Eye (tissue), 1 donor: ENCODE measurements at regions not wholly inside any gene's neighbourhood (a gene's known extent, or its start where the extent isn't known, plus 50 kb on each side); places are given as distances from the start of the nearest gene placed in this dataset.
"Not testable (repeated sequence)": the region's sequence is repeated elsewhere in the genome, so short reads cannot be mapped to it uniquely, and the experiment has no call there.

ENCODE experiments used
- DNase-seq: peaks from one replicate; pipeline ENCODE4 v3.0.0-alpha.2; 2015

DNA sequence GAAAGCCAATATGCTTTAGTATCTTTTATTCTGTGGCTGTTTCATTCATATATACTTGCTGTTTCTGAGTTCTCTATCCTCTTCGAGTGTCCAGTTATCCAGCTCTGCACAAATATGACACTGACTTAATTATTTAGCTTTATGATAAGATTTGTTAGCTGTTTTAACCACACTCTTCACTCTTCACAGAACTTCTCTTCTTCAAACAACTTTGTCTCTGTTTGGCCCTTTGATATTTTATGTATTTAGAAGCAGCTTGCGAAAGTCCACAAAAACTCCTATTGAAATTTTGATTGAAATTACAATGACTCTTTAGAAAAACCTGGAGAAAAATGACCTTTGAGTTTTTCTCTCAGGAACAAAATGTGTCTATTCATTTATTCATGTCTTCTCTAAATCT lies 407.0 kb downstream of the CPS1 start:
- DNase-seq: no peak

- DNase-seq: no peak
Observed at GRCh38 chr2:210964141-210964764, 407.9 kb downstream of the CPS1 start.

GRCh38 chr2:210965472-210965871 lies 409.1 kb downstream of the CPS1 start:
- DNase-seq: no peak

DNA sequence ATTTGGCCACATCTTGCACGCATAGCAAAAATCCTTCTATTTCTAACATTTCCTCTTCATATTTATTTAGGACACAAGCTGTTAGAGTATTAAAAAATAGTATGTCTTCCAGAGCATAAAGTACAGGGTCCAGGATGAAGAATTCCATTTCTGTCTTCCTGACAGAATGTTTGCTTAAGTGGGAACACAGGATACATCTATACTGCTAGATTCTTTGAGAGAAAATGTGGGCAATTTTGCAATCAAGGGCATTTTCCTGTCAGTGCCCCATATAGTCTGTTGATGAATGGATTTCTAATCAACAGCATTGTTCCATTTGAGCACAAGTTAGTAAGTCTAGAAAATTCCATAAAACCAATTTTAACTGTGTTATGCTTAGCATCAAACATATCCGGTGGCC lies 409.9 kb downstream of the CPS1 start:
- no peak for DNase-seq

DNA sequence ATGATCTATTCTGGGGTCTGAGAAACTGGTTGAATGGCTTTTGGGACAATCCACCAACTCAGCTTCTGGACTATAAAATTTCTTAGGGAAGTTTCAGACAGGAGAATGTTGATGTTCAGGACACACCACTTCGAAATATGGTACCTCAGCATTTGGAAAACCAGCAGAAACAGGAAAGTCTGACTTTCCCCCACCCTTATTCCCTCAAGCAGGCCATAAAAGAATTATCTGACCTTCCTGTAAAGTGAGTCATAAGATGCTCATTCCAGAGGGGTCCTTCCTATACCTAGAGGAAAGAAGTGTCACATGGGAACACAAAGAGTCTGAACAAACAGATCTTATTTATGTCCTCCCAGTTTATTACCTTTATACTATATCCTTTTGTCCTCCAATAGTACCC lies 415.0 kb downstream of the CPS1 start:
- DNase-seq: no peak

GRCh38 chr2:210986806-210987205 lies 430.4 kb downstream of the CPS1 start:
- DNase-seq: not testable (repeated sequence)

DNA sequence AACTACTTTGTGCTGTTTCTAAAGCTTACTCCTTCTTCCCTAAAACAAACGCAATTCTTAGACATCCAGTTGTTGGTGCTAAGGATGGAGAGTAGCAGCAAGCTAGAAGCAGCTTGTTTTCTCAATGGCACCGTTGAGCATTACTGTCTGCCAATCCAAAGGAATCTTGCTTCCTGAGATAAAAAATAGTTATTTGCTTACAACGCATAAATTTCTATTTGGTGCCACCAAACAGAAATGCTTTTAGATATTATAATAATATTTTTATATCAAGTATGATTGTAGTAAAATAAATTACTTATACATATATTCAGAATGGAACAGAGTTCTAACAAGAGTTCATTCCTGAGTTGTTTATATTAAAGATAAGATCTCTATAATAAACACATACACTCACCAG lies 434.7 kb downstream of the CPS1 start:
- no peak for DNase-seq

DNA sequence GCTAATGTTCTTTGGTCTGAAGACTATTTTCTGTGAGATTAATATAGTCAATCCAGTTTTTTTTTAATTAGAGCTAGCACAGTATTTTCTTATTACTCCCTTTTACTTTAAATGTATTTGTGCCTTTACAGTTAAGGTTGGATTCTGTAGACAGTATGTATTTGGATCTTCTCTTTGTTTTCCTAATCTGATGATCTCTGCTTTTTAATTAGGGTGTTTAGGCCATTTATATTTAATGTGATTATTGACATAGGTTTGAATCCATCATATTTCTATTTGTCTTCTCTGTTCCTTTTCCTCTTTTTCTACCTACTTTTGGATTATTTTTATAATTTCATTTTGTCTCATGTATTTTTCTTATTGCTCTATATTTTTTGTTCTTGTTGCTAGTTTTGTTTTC lies 437.7 kb downstream of the CPS1 start:
- no peak for DNase-seq

DNA sequence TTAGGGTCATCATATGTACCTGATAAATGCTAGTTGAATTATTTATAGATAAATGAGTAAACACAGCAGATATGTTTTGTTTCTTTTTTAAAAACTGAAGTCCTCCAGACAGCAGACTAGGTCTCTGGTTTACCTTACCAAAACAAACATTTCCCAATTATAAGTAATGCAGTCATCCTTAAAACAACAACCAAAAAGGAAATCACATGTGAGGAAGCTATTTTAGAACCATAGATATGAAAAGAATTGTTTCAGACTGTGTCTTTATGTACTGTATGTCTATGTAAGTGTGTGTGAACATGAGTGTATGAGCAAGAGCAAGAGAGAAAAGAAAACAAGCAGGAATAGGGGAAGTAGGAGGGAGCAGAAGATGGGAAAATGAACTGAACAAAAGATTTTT lies 441.0 kb downstream of the CPS1 start:
- DNase-seq: no peak

- no peak for DNase-seq
Observed at GRCh38 chr2:210998334-210998733, 441.9 kb downstream of the CPS1 start.

DNA sequence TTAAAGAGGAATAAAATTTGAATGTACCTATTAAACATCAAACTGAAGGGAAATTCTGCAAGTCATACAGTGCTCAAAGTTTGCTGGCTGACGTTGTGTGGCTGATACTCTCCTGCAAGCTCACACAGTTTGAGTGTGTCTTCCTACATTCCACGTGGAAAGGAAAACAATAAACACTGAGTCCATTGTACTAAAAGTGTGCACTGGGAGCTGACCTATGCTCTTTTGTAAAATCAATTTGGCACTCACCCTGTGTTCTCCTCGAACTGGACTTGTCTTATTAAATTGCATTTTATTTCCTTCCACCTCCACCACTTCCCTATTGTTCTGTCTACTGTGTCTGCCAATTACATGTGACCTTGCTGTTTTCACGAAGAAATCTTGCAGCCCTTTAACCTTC lies 458.0 kb downstream of the CPS1 start:
- peak; percentile 8 for DNase-seq

DNA sequence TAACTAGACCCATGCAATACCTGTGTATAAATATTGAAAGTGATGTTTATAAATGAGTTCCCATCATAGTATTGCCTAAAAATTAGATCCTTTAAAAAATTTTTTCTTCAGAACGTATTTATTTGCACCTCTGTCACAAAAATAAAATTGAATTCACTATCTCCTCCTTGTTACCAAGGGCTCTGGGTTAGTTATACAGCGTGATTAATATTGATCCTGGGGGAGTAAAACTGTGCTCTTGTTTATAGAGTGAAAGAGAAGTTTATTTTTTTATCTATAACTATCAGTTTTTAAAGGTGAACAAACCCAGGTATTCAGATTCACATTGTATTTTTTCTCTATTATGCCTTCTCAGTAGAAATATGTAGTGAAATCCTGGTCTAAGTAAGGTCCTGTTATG lies 458.5 kb downstream of the CPS1 start:
- DNase-seq: no peak

GRCh38 chr2:211025089-211025488 lies 468.7 kb downstream of the CPS1 start:
- not testable (repeated sequence) for DNase-seq

- DNase-seq: no peak
Observed at GRCh38 chr2:211026109-211026508, 469.7 kb downstream of the CPS1 start.

DNA sequence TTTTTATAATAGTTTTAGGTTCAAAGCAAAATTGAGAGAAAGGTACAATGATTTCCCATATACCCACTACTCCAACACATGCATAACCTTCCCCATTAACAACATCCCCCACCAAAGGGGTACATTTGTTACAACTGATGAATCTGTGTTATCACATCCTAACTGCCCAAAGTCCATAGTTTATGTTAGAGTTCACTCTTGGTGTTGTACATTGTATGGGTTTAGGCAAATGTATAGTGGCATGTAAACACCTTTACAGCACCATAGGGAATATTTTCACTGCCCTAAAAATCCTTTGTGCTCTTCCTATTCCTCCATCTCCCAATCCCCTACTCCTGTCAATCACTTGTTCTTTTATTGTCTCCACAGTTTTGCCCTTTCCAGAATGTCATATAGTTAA lies 471.6 kb downstream of the CPS1 start:
- DNase-seq: no peak

DNA sequence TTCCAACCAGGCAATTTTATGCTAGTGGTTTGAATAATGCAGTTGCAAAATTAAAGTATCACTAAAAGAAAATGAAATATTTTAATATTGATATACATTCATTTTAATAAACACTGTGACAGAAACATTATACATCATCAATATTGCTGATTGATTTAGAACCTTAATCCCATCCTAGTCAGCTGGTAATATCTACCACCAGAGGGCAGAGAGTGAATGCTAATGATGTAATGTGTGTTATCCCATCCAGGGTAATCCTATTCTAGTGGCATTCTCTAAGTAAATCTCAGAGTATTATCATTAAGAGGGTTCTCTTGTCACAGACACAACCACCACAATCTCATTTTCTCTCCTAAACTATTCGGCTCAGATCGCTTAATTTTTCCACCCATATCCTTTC lies 477.4 kb downstream of the CPS1 start:
- peak; percentile 45 for DNase-seq

DNA sequence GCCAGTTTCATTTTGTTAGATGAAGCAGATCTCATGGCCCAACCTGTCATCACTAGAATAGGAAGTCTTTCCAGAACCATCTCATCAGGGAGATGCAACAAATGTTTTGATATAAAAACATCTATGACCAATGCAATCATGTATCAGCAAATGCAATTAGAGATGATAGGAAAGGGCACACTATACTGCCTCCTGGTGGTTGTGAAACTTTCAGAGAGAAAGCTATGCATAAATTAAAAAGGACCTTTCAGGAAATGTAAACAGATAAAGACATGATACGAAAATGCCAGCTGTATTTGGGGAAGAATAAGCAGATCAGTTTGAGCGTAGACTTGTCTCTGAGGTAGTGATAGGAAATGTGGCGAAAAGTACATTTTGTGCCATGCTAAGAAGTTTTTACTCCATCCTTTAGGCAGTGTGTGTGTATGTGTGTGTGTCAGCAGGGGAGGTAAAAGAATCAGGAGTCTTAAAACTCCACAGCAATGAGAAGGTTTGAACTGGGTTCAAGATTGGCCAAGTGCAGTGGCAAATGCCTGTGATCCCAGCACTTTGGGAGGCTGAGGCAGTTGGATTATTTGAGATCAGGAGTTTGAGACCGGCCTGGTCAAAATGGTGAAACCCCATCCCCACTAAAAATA lies 479.3 kb downstream of the CPS1 start:
- DNase-seq: no peak

DNA sequence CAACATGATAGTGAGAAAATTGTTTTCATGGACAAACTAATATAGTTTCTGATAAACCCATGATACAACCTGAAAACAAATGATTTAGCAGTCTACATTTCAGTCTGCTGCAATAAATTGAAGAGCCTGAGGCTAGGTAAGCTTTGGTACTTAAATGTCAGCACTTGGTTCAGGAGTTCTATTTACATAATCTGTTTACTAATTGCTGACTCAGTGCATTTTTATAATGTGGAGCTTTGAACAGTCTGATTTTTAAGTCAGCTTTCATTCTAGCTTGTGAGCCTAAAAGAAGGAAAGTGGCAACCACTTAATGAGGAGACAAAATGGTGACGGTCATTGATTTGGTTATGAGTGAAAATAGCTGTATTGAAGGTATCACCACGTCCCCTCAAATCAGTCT lies 488.6 kb downstream of the CPS1 start:
- no peak for DNase-seq

DNA sequence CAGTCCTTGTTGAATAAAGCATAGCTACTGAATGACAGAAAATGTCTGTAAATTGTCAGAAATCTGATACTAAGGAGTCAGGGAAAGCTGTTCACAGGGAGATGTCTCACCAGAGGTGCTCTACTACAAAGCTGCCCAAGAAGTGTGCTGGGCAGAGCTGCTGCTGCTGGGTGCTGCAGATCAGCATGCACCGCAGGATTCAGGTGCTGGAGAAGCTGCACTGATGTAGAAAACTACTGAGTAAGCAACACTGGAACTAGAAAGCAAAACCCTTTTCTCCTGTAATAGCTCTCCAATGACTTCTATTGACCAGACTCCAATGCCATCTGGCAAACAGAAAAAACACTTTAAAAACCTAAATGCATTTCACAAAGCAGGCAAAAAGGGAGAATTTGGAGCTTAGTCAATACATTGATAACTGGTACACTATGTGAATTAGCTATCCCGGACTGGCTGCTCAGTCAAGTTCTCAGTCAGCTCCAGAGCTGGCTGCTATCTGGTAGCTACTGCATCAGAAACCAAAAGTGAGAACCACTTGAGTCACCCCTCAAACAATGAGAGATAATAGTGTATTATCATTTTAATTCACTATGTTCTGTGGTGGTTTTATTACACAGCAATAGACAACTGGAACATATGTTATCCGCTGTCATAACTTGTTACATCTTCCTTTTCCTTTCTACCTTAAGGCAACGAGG lies 493.1 kb downstream of the CPS1 start:
- no peak for DNase-seq

DNA sequence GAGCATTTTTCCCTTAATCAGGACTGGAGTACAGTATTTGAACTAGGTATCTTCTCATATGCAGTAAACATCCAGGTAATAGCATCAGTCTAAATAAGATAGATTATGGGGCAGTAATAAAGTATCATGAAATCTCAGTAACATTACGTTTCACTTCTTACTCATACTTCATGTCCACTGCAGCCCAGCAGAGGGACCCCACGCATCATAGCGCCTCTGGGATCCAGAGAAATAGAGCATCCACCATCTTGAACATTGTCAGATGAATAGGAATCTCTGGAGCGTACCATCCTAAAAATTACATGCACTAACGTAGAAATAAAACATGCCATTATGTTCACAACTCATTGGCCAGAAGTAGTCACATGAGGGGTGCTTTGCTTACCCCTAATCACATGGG lies 499.0 kb downstream of the CPS1 start:
- no peak for DNase-seq

DNA sequence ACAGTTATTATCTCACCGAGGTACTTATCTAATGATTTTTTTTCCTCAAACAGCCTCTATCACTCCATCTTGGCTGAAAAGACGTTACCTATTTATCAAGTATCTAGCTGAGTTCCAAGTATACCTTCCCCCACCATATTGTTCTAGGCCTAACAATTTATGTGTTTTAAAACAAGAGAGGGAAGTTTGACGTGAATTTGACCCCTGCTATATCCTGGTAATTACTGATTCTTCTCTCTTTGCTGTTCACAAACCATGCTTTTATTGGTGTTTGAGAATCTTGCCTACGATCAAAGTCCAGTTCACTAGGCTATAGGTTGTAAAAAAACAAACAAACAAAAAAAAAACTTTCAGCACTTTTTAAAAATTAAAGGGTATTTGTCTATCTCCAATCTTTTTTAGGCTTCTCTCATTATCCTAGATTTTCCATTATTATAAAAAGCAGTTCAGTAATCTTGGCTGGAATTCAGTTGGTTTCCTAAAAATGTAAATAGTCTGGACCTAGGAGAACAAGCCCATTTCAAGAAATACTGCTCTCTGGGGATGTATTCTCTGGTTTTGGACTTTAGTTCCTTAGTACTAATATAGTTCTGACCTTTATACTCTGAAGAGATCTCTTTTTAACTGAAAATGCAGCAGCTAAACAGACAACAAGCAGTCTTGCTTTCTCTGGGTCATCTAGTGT lies 505.4 kb downstream of the CPS1 start:
- DNase-seq: no peak

DNA sequence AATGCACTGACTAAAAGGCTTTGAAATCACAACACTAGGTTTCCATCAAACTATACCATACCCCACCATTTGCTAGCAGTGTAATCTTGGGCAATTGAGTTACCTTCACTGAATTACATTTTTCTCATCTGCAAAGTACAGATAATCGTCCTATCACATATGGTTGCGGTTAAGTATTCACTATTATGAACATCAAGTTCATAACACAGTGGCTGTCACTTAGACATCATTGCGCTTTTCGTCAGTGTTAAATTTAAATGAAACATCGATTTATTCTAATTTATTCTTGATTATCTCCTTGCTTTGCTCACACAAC lies 505.9 kb downstream of the CPS1 start:
- DNase-seq: no peak

- DNase-seq: no peak
Observed at GRCh38 chr2:211067029-211067428, 510.6 kb downstream of the CPS1 start.

DNA sequence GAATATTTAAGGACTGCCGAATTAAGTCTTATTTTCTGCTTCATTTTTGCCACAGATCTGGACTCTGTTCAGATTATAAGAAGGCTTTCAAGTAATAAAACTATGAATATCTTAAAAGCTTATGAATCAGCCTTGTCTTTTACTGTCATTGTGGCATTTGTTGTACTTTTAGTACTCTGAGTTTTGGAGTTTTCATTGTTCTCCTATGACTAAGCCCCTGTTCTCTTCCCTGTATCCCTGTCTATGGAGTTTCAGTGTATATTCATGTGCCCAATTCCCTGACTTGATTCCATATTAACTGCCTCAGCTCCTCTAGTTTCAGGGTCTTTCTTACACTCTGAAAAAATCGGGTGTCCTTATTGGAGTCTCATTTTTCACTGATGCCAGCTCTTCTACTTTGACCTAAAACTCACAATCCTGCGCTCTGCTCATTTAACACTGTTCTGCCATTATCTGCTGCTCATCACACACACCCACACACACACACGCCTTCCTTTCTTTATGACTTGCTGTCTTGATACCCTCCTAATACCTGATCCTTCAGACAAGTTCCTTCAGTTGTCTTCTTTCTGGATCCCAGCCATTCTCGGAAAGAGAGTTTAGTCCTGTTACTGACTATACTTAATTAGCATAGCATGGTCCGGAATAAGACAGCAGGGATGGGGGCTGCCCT lies 511.8 kb downstream of the CPS1 start:
- no peak for DNase-seq
